A673 (cell line): ENCODE measurements at regions not wholly inside any gene's neighbourhood (a gene's known extent, or its start where the extent isn't known, plus 50 kb on each side); places are given as distances from the start of the nearest gene placed in this dataset.

Experiments
- BruUV-seq: library from RNA; stranded (reverse); fragments of 400-500 nt; replicated peaks from 2 replicates; lab custom pipeline; 2021; lab: Mats Ljungman, UMichigan
- CTCF ChIA-PET: fragments of 300-600 bp; sonication (Branson Sonifier 250); formaldehyde crosslinking; loops from one replicate; lab custom pipeline; 2022; ENCODE audit warnings: antibody characterized with exemption; lab: Charles Lee
- POLR2A ChIA-PET: fragments of 300-600 bp; sonication (Branson Sonifier 250); formaldehyde crosslinking; loops from one replicate; lab custom pipeline; 2022; ENCODE audit warnings: antibody characterized with exemption; ENCODE audit not compliant: low non-redundant PET; lab: Charles Lee
- DNase-seq: peaks from one replicate; pipeline ENCODE4 v3.0.0-alpha.2; 2015; ENCODE audit warnings: low spot score
- H3K27ac ChIP-seq: fragments of 200-600 bp; sonication (generic); 2 replicates; pipeline ENCODE4 v1.5.1; 2016; ENCODE audit warnings: mixed run types, low read depth, mild to moderate bottlenecking, mixed read lengths, antibody characterized with exemption, low read length; ENCODE audit not compliant: poor library complexity, severe bottlenecking
- H3K27me3 ChIP-seq: fragments of 200-600 bp; sonication (generic); replicated peaks from 2 replicates; pipeline ENCODE4 v1.6.1; 2017; ENCODE audit warnings: mixed run types, low read depth, mild to moderate bottlenecking, mixed read lengths, antibody characterized with exemption, low read length; ENCODE audit not compliant: insufficient read depth, poor library complexity
- H3K36me3 ChIP-seq: fragments of 200-600 bp; sonication (generic); 2 replicates; pipeline ENCODE4 v1.6.1; 2016; ENCODE audit warnings: mixed run types, mild to moderate bottlenecking, mixed read lengths, antibody characterized with exemption, low read length; ENCODE audit not compliant: insufficient read depth, poor library complexity, severe bottlenecking
- H3K4me1 ChIP-seq: fragments of 200-600 bp; sonication (generic); 2 replicates; pipeline ENCODE4 v1.6.1; 2017; ENCODE audit warnings: mixed run types, mild to moderate bottlenecking, mixed read lengths, antibody characterized with exemption, low read length; ENCODE audit not compliant: insufficient read depth, poor library complexity, severe bottlenecking
- H3K4me3 ChIP-seq: fragments of 200-600 bp; sonication (generic); 2 replicates; pipeline ENCODE4 v1.5.1; 2016; ENCODE audit warnings: low read depth, mixed run types, mild to moderate bottlenecking, mixed read lengths, low read length; ENCODE audit not compliant: poor library complexity, severe bottlenecking
- H3K9me3 ChIP-seq: fragments of 200-600 bp; sonication (generic); 2 replicates; pipeline ENCODE4 v1.6.1; 2016; ENCODE audit warnings: mixed run types, low read depth, mild to moderate bottlenecking, mixed read lengths, antibody characterized with exemption, low read length; ENCODE audit not compliant: poor library complexity, severe bottlenecking
- CTCF ChIP-seq: fragments of 300-800, 200-600 bp; sonication (generic); conservative IDR thresholded peaks from 2 replicates; pipeline ENCODE4 v1.5.1; 2017; ENCODE audit warnings: low read depth, mild to moderate bottlenecking, antibody characterized with exemption, low read length, moderate library complexity, mixed read lengths
- EZH2 ChIP-seq: fragments of 200-600 bp; sonication (generic); IDR thresholded peaks from 2 replicates; pipeline ENCODE4 v1.6.1; 2017; ENCODE audit warnings: borderline replicate concordance, low read depth, mild to moderate bottlenecking, mixed read lengths, antibody characterized with exemption, low read length; ENCODE audit not compliant: poor library complexity, severe bottlenecking
- intact Hi-C: fragments of 100-400 bp; cut with micrococcal nuclease; formaldehyde crosslinking; loops from one replicate; pipeline ENCODE4 v1.10.0; 2022; ENCODE audit not compliant: unreplicated experiment

GRCh38 chr10:107444443-107444842 lies 279.9 kb upstream of the SORCS1 start:
- Histone ChIP-seq H3K27me3 (no peaks in the 10 kb centered on the region), H3K9me3 (no peaks in the 10 kb centered on the region), H3K36me3 (no peaks in the 10 kb centered on the region), H3K27ac (no peak overlapping the region), H3K4me3 (no peak overlapping the region), H3K4me1 (no peaks in the 10 kb centered on the region)
- POLR2A ChIA-PET, result no interaction called here
- intact Hi-C loops, result no loop called here
- CTCF ChIA-PET, result no interaction called here
- TF ChIP-seq CTCF (no peak), EZH2 (no peak)
- DNase-seq, result no peak
- BruUV-seq, result no TSS peak

- ChIA-PET POLR2A (no interaction called here), CTCF (no interaction called here)
- H3K36me3 ChIP-seq, result no peaks in the 10 kb centered on the region
- no peaks in the 10 kb centered on the region for H3K27me3 ChIP-seq
- DNase-seq, result no peak
- no peak overlapping the region for H3K27ac ChIP-seq
- intact Hi-C loops, result no loop called here
- no peak overlapping the region for H3K4me3 ChIP-seq
- TF ChIP-seq CTCF (no peak), EZH2 (no peak)
- H3K9me3 ChIP-seq, result no peaks in the 10 kb centered on the region
- no TSS peak for BruUV-seq
- H3K4me1 ChIP-seq, result no peaks in the 10 kb centered on the region
Measured at GRCh38 chr10:107443813-107444212, 279.3 kb upstream of the SORCS1 start.

- no peak for DNase-seq
- no peaks in the 10 kb centered on the region for H3K36me3 ChIP-seq
- intact Hi-C loops, result no loop called here
- BruUV-seq, result no TSS peak
- no peaks in the 10 kb centered on the region for H3K4me1 ChIP-seq
- H3K4me3 ChIP-seq, result no peak overlapping the region
- H3K27me3 ChIP-seq, result no peaks in the 10 kb centered on the region
- POLR2A ChIA-PET, result no interaction called here
- TF ChIP-seq CTCF (no peak), EZH2 (no peak)
- CTCF ChIA-PET, result no interaction called here
- no peaks in the 10 kb centered on the region for H3K9me3 ChIP-seq
- H3K27ac ChIP-seq, result no peak overlapping the region
Measured at GRCh38 chr10:107443326-107443725, 278.8 kb upstream of the SORCS1 start.
